OCI-LY1 (cell line): ENCODE measurements at regions not wholly inside any gene's neighbourhood (a gene's known extent, or its start where the extent isn't known, plus 50 kb on each side); places are given as distances from the start of the nearest gene placed in this dataset.

Experiments used
- H2AFZ ChIP-seq: fragments of 200-600 bp; sonication (generic), shearing (Covaris generic); 2 replicates; pipeline ENCODE4 v1.6.0; 2014; ENCODE audit warnings: antibody characterized with exemption, mild to moderate bottlenecking, low read length
- H3F3A ChIP-seq: fragments of 200-600 bp; sonication (generic), shearing (Covaris generic); 2 replicates; pipeline ENCODE4 v1.6.0; 2014; ENCODE audit warnings: mild to moderate bottlenecking, antibody characterized with exemption, low read length, moderate library complexity; ENCODE audit not compliant: insufficient read depth
- H3K27ac ChIP-seq: fragments of 200-600 bp; sonication (generic); 2 replicates; pipeline ENCODE4 v1.5.1; 2014; ENCODE audit warnings: low read length, mixed run types, mild to moderate bottlenecking, low read depth; ENCODE audit not compliant: poor library complexity, severe bottlenecking
- H3K27me3 ChIP-seq: fragments of 200-600 bp; sonication (generic); 2 replicates; pipeline ENCODE4 v1.6.0; 2014; ENCODE audit warnings: antibody characterized with exemption, mild to moderate bottlenecking, low read length, moderate library complexity; ENCODE audit not compliant: insufficient read depth
- H3K36me3 ChIP-seq: fragments of 200-600 bp; sonication (generic); 2 replicates; pipeline ENCODE4 v1.6.1; 2014; ENCODE audit warnings: mild to moderate bottlenecking, antibody characterized with exemption, low read length, moderate library complexity, mixed read lengths; ENCODE audit not compliant: insufficient read depth
- H3K4me1 ChIP-seq: fragments of 200-600 bp; sonication (generic); 2 replicates; pipeline ENCODE4 v1.5.1; 2014; ENCODE audit warnings: mild to moderate bottlenecking, low read length, moderate library complexity; ENCODE audit not compliant: insufficient read depth, severe bottlenecking
- H3K4me2 ChIP-seq: fragments of 200-600 bp; sonication (generic), shearing (Covaris generic); 2 replicates; pipeline ENCODE4 v1.6.1; 2014; ENCODE audit warnings: low read length
- H3K4me3 ChIP-seq: fragments of 200-600 bp; sonication (generic); 2 replicates; pipeline ENCODE4 v1.5.1; 2014; ENCODE audit warnings: low read length, low read depth, mild to moderate bottlenecking, mixed read lengths; ENCODE audit not compliant: poor library complexity, severe bottlenecking
- H3K79me2 ChIP-seq: fragments of 200-600 bp; shearing (Covaris generic); 2 replicates; pipeline ENCODE4 v1.6.1; 2016; ENCODE audit warnings: mixed run types, low read length, mixed read lengths; ENCODE audit not compliant: insufficient read depth
- H3K9ac ChIP-seq: fragments of 200-600 bp; sonication (generic), shearing (Covaris generic); 2 replicates; pipeline ENCODE4 v1.6.1; 2014; ENCODE audit warnings: mild to moderate bottlenecking, low read length, mixed read lengths
- H3K9me2 ChIP-seq: fragments of 200-600 bp; sonication (generic), shearing (Covaris generic); 2 replicates; pipeline ENCODE4 v1.6.1; 2014; ENCODE audit warnings: low read depth, mild to moderate bottlenecking, low read length, mixed read lengths
- H3K9me3 ChIP-seq: fragments of 200-600 bp; shearing (Covaris generic); 2 replicates; pipeline ENCODE4 v1.6.1; 2014; ENCODE audit warnings: low read length, mixed read lengths
- H4K20me1 ChIP-seq: fragments of 200-600 bp; sonication (generic), shearing (Covaris generic); 2 replicates; pipeline ENCODE4 v1.6.0; 2016; ENCODE audit warnings: mild to moderate bottlenecking, low read length; ENCODE audit not compliant: insufficient read depth
- CTCF ChIP-seq: fragments of 200-600 bp; sonication (generic), shearing (Covaris generic); IDR thresholded peaks from 2 replicates; pipeline ENCODE4 v1.5.1; 2017; ENCODE audit warnings: mild to moderate bottlenecking, antibody characterized with exemption, low read length, moderate library complexity, mixed read lengths
- EZH2 ChIP-seq: fragments of 200-600 bp; sonication (generic), shearing (Covaris generic); IDR thresholded peaks from 2 replicates; pipeline ENCODE4 v1.8.0; 2017; ENCODE audit warnings: borderline replicate concordance, mixed run types, mild to moderate bottlenecking, antibody characterized with exemption, low read length, moderate library complexity, mixed read lengths

GRCh38 chr11:112859787-112860186 lies 101.4 kb upstream of the NCAM1 start:
- no peaks in the 10 kb centered on the region for H3K4me1 ChIP-seq
- no peaks in the 10 kb centered on the region for H3F3A ChIP-seq
- H3K4me3 ChIP-seq, result no peak overlapping the region
- TF ChIP-seq CTCF, result no peak
- no peak for TF ChIP-seq EZH2
- no peaks in the 10 kb centered on the region for H3K36me3 ChIP-seq
- H3K27ac ChIP-seq, result no peak overlapping the region
- H4K20me1 ChIP-seq, result no peaks in the 10 kb centered on the region
- no peak overlapping the region for H3K9ac ChIP-seq
- no peaks in the 10 kb centered on the region for H3K79me2 ChIP-seq
- H3K27me3 ChIP-seq, result no peaks in the 10 kb centered on the region
- no peak overlapping the region for H3K4me2 ChIP-seq
- H3K9me2 ChIP-seq, result no peaks in the 10 kb centered on the region
- H3K9me3 ChIP-seq, result peaks cover 3% of the 10 kb centered on the region; the same call in 1 of the 2 replicates
- H2AFZ ChIP-seq, result no peak overlapping the region

GRCh38 chr11:112861356-112861755 lies 99.9 kb upstream of the NCAM1 start:
- Histone ChIP-seq H4K20me1 (no peaks in the 10 kb centered on the region), H3K36me3 (no peaks in the 10 kb centered on the region), H3K9ac (no peak overlapping the region), H3F3A (no peaks in the 10 kb centered on the region), H3K4me3 (no peak overlapping the region), H3K9me3 (peaks cover 3% of the 10 kb centered on the region; the same call in 1 of the 2 replicates), H3K9me2 (no peaks in the 10 kb centered on the region), H3K27me3 (no peaks in the 10 kb centered on the region), H3K4me1 (no peaks in the 10 kb centered on the region), H3K79me2 (no peaks in the 10 kb centered on the region), H3K27ac (no peak overlapping the region), H3K4me2 (no peak overlapping the region), H2AFZ (no peak overlapping the region)
- TF ChIP-seq EZH2 (no peak), CTCF (no peak)

- Histone ChIP-seq H3K27me3 (no peaks in the 10 kb centered on the region), H3K36me3 (no peaks in the 10 kb centered on the region), H4K20me1 (no peaks in the 10 kb centered on the region), H3K9ac (no peak overlapping the region), H3K9me3 (peaks cover 3% of the 10 kb centered on the region; the same call in 1 of the 2 replicates), H3K4me1 (no peaks in the 10 kb centered on the region), H3K79me2 (no peaks in the 10 kb centered on the region), H3K27ac (no peak overlapping the region), H3K4me2 (no peak overlapping the region), H3K9me2 (no peaks in the 10 kb centered on the region), H3F3A (no peaks in the 10 kb centered on the region), H3K4me3 (no peak overlapping the region), H2AFZ (no peak overlapping the region)
- no peak for TF ChIP-seq EZH2
- no peak for TF ChIP-seq CTCF
Observed at GRCh38 chr11:112863305-112863704, 97.9 kb upstream of the NCAM1 start.
